Keratinocyte (primary cell): ENCODE measurements at regions not wholly inside any gene's neighbourhood (a gene's known extent, or its start where the extent isn't known, plus 50 kb on each side); places are given as distances from the start of the nearest gene placed in this dataset.

Source experiments
- DNase-seq: peaks from one replicate; pipeline ENCODE4 v3.0.0-alpha.2; 2011; ENCODE audit warnings: low read depth, missing footprints, low spot score
- FAIRE-seq: peaks from 2 replicates; lab custom pipeline; 2011; peaks lifted over from hg19 to GRCh38; lab: Jason Lieb, UNC
- H2AFZ ChIP-seq: 2 replicates; pipeline ENCODE4 v1.6.0; 2012; ENCODE audit warnings: low read length, control low read depth, inconsistent platforms; ENCODE audit not compliant: control insufficient read depth
- H3K27ac ChIP-seq: 2 replicates; pipeline ENCODE4 v1.5.1; 2011; ENCODE audit warnings: low read length; ENCODE audit not compliant: control insufficient read depth, insufficient read depth
- H3K27me3 ChIP-seq: 3 replicates; pipeline ENCODE4 v1.6.0; 2011; ENCODE audit warnings: low read length; ENCODE audit not compliant: control insufficient read depth, insufficient read depth; ENCODE audit errors: extremely low read depth
- H3K36me3 ChIP-seq, 2 experiments: 2 replicates in 1 of 2; 3 replicates in 1 of 2; pipeline ENCODE4 v1.5.1; 2011; ENCODE audit warnings: low read length in 2 of 2, mild to moderate bottlenecking in 1 of 2; ENCODE audit not compliant: control insufficient read depth in 2 of 2, insufficient read depth in 2 of 2; ENCODE audit errors: extremely low read depth in 1 of 2
- H3K4me1 ChIP-seq: 3 replicates; pipeline ENCODE4 v1.5.1; 2011; ENCODE audit warnings: low read length; ENCODE audit not compliant: control insufficient read depth, insufficient read depth; ENCODE audit errors: extremely low read depth
- H3K4me2 ChIP-seq: 3 replicates; pipeline ENCODE4 v1.6.0; 2011; ENCODE audit warnings: low read depth, low read length; ENCODE audit not compliant: control insufficient read depth, insufficient read depth; ENCODE audit errors: extremely low read depth
- H3K4me3 ChIP-seq, 3 experiments: fragments of 200-600 bp in 1 of 3; sonication (generic) in 1 of 3; 2 replicates in 2 of 3; 3 replicates in 1 of 3; pipeline ENCODE4 v1.5.1; 2011 to 2016; ENCODE audit warnings: low read length in 3 of 3, mild to moderate bottlenecking in 3 of 3, control low read depth in 2 of 3, inconsistent platforms in 1 of 3, low read depth in 1 of 3, mixed read lengths in 1 of 3, mixed run types in 1 of 3, moderate library complexity in 1 of 3; ENCODE audit not compliant: control insufficient read depth in 2 of 3, insufficient read depth in 2 of 3; ENCODE audit errors: extremely low read depth in 1 of 3
- H3K79me2 ChIP-seq: 2 replicates; pipeline ENCODE4 v1.6.0; 2012; ENCODE audit warnings: low read length; ENCODE audit not compliant: control insufficient read depth, insufficient read depth
- H3K9ac ChIP-seq: 3 replicates; pipeline ENCODE4 v1.6.0; 2011; ENCODE audit warnings: low read length; ENCODE audit not compliant: control insufficient read depth, insufficient read depth; ENCODE audit errors: extremely low read depth
- H3K9me1 ChIP-seq: 3 replicates; pipeline ENCODE4 v1.6.0; 2011; ENCODE audit warnings: low read length; ENCODE audit not compliant: control insufficient read depth, insufficient read depth; ENCODE audit errors: extremely low read depth
- H3K9me3 ChIP-seq: 2 replicates; pipeline ENCODE4 v1.5.1; 2012; ENCODE audit warnings: low read depth, low read length; ENCODE audit not compliant: control insufficient read depth
- H4K20me1 ChIP-seq: 3 replicates; pipeline ENCODE4 v1.6.0; 2011; ENCODE audit warnings: low read length; ENCODE audit not compliant: control insufficient read depth, insufficient read depth; ENCODE audit errors: extremely low read depth
- EZH2 ChIP-seq: IDR thresholded peaks from one replicate; pipeline ENCODE4 v1.6.1; 2012; ENCODE audit warnings: inconsistent platforms, mild to moderate bottlenecking, low read length, moderate library complexity
- dilution Hi-C: fragments of 300-500 bp; cut with MboI; formaldehyde crosslinking; loops from one replicate; pipeline ENCODE4 v1.7.0; 2020; ENCODE audit warnings: low sequenced_read_pairs; ENCODE audit not compliant: extremely low pct_ligation_motif_present
- TF ChIP-seq, protein P1 (sequence below), 3 experiments: IDR thresholded peaks in 1 of 3; conservative IDR thresholded peaks in 1 of 3; optimal IDR thresholded peaks in 1 of 3; 2 replicates in 2 of 3; 3 replicates in 1 of 3; pipeline versions ENCODE3 to v1.5.1; 2011; ENCODE audit warnings: low read length in 3 of 3, mild to moderate bottlenecking in 3 of 3, moderate library complexity in 2 of 3, control low read depth in 1 of 3, inconsistent platforms in 1 of 3; ENCODE audit not compliant: insufficient read depth in 2 of 3; ENCODE audit errors: extremely low read depth in 1 of 3

DNA sequence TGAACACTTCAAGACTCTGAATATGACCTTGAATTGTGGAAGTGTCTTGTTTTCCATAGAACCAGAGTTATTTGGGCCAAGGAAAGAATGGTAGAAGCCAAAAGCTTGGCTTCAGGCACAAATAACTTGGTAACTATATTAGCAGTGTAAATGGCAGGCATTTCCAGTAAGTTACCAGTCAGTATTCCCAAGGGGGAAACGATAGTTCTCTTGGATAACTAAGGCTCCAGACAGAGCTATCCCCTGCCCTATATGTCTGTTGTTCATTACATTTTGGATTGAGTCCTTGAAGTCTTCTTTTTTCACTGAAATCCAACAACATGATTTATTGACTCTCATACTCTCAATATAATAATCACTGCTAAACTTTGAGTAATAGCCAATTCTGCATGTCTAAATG, 364.1 kb downstream of the MAGEB5 start:
- no peak overlapping the region for H3K4me2 ChIP-seq
- H3K9ac ChIP-seq: no peak overlapping the region
- H3K79me2 ChIP-seq: no peaks in the 10 kb centered on the region
- H3K9me3 ChIP-seq: no peaks in the 10 kb centered on the region
- H3K4me3 ChIP-seq: no peak overlapping the region
- no peaks in the 10 kb centered on the region for H3K4me1 ChIP-seq
- H2AFZ ChIP-seq: no peak overlapping the region
- TF ChIP-seq, protein P1, sequence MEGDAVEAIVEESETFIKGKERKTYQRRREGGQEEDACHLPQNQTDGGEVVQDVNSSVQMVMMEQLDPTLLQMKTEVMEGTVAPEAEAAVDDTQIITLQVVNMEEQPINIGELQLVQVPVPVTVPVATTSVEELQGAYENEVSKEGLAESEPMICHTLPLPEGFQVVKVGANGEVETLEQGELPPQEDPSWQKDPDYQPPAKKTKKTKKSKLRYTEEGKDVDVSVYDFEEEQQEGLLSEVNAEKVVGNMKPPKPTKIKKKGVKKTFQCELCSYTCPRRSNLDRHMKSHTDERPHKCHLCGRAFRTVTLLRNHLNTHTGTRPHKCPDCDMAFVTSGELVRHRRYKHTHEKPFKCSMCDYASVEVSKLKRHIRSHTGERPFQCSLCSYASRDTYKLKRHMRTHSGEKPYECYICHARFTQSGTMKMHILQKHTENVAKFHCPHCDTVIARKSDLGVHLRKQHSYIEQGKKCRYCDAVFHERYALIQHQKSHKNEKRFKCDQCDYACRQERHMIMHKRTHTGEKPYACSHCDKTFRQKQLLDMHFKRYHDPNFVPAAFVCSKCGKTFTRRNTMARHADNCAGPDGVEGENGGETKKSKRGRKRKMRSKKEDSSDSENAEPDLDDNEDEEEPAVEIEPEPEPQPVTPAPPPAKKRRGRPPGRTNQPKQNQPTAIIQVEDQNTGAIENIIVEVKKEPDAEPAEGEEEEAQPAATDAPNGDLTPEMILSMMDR (optimal IDR thresholded peaks at IDR 0.05 in 1 of 3, IDR thresholded peaks at IDR 0.05 in 1 of 3, conservative IDR thresholded peaks at IDR 0.05 in 1 of 3; ENCODE audit: extremely low read depth in 1 of 3, insufficient read depth in 2 of 3, low read length in 3 of 3): no peak
- TF ChIP-seq EZH2: no peak
- no peak for FAIRE-seq
- no peaks in the 10 kb centered on the region for H3K27me3 ChIP-seq
- no peaks in the 10 kb centered on the region for H3K36me3 ChIP-seq
- DNase-seq: no peak
- no peaks in the 10 kb centered on the region for H4K20me1 ChIP-seq
- dilution Hi-C loops: no loop called here
- H3K9me1 ChIP-seq: no peaks in the 10 kb centered on the region
- no peak overlapping the region for H3K27ac ChIP-seq

DNA sequence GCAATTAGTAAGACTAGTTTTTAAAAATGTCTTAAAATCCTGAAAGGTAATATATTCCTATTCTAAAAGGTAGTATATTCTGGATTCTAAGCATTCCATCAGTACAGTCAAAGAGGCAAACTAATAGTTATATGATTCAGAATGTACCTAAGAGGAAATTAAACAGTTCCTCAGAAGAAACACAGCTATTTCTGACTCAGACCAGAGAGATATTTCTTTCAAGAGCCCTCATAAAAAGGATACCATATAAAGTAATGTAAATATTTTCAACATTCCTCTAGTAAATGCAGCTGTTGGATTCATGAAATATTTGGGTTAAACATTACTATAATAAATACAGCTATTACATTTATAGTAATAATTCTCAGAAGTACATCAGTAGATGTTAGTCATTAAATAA, 358.3 kb downstream of the MAGEB5 start:
- no peak for FAIRE-seq
- TF ChIP-seq, protein P1 (optimal IDR thresholded peaks at IDR 0.05 in 1 of 3, IDR thresholded peaks at IDR 0.05 in 1 of 3, conservative IDR thresholded peaks at IDR 0.05 in 1 of 3; ENCODE audit: extremely low read depth in 1 of 3, insufficient read depth in 2 of 3, low read length in 3 of 3): no peak
- no peak for TF ChIP-seq EZH2
- DNase-seq: no peak
- H3K9ac ChIP-seq: no peak overlapping the region
- no peak overlapping the region for H3K4me2 ChIP-seq
- no peak overlapping the region for H3K4me3 ChIP-seq
- H3K9me1 ChIP-seq: no peaks in the 10 kb centered on the region
- H3K27me3 ChIP-seq: no peaks in the 10 kb centered on the region
- no peaks in the 10 kb centered on the region for H3K4me1 ChIP-seq
- no peaks in the 10 kb centered on the region for H3K9me3 ChIP-seq
- no peaks in the 10 kb centered on the region for H3K79me2 ChIP-seq
- H4K20me1 ChIP-seq: no peaks in the 10 kb centered on the region
- no peak overlapping the region for H3K27ac ChIP-seq
- H2AFZ ChIP-seq: no peak overlapping the region
- H3K36me3 ChIP-seq: no peaks in the 10 kb centered on the region
- dilution Hi-C loops: no loop called here
